NT2/D1 (cell line): ENCODE measurements at regions not wholly inside any gene's neighbourhood (a gene's known extent, or its start where the extent isn't known, plus 50 kb on each side); places are given as distances from the start of the nearest gene placed in this dataset.
"Not testable (repeated sequence)": the region's sequence is repeated elsewhere in the genome, so short reads cannot be mapped to it uniquely, and the experiment has no call there.

Experiments used
- DNase-seq: peaks from one replicate; pipeline ENCODE4 v3.0.0-alpha.2; 2011; ENCODE audit warnings: low read depth, low spot score
- H3K27me3 ChIP-seq: 2 replicates; pipeline ENCODE4 v1.6.0; 2011; ENCODE audit warnings: mild to moderate bottlenecking; ENCODE audit not compliant: insufficient read length, insufficient read depth
- H3K36me3 ChIP-seq: 2 replicates; pipeline ENCODE4 v1.6.1; 2011; ENCODE audit warnings: mild to moderate bottlenecking, low read length, mixed read lengths; ENCODE audit not compliant: insufficient read depth, insufficient read length
- H3K4me1 ChIP-seq: 2 replicates; pipeline ENCODE4 v1.5.1; 2011; ENCODE audit not compliant: insufficient read depth, insufficient read length
- H3K4me3 ChIP-seq: 2 replicates; pipeline ENCODE4 v1.5.1; 2011; ENCODE audit warnings: low read depth; ENCODE audit not compliant: insufficient read length
- H3K9ac ChIP-seq: 2 replicates; pipeline ENCODE4 v1.6.0; 2011; ENCODE audit warnings: low read depth; ENCODE audit not compliant: insufficient read length
- H3K9me3 ChIP-seq: 2 replicates; pipeline ENCODE4 v1.5.1; 2011; ENCODE audit warnings: mild to moderate bottlenecking, low read length; ENCODE audit not compliant: insufficient read depth
- SUZ12 ChIP-seq: IDR thresholded peaks from 2 replicates; pipeline ENCODE4 v1.6.1; 2011; ENCODE audit not compliant: insufficient read length, insufficient read depth; ENCODE audit errors: extremely low read depth
- YY1 ChIP-seq: IDR thresholded peaks from 2 replicates; pipeline ENCODE4 v1.6.1; 2011; ENCODE audit not compliant: insufficient read length, insufficient read depth
- ZNF274 ChIP-seq: IDR thresholded peaks from 2 replicates; pipeline ENCODE4 v1.6.1; 2011; ENCODE audit warnings: mild to moderate bottlenecking, low read depth, low read length

DNA sequence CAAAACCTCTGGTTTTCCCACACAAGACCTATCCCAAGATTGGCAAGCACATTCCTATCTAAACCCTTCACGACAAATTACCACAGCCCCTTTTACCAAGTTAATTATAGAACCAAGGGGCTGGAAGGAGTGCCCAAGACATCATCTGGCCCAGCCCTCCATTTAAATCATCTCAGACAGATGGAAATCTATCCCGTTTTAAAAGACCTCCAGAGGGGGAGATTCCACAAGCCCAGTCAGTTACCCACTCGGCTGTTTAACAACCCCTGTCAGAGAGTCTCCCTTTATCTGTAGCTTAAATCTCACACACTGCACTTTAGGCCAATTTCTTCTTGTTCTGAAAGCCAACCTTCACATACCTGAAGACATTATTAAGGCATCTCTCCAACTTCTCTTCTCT is 179.1 kb upstream of the MEIS1 start:
- H3K9me3 ChIP-seq, result no peaks in the 10 kb centered on the region; the same call in 1 of the 2 replicates
- H3K4me1 ChIP-seq, result no peaks in the 10 kb centered on the region
- H3K4me3 ChIP-seq, result no peak overlapping the region
- TF ChIP-seq ZNF274 (no peak), YY1 (no peak), SUZ12 (no peak)
- no peak for DNase-seq
- H3K36me3 ChIP-seq, result no peaks in the 10 kb centered on the region
- no peak overlapping the region for H3K9ac ChIP-seq
- no peaks in the 10 kb centered on the region for H3K27me3 ChIP-seq

GRCh38 chr2:66255136-66255535 is 179.8 kb upstream of the MEIS1 start:
- Histone ChIP-seq H3K9ac (no peak overlapping the region), H3K4me1 (no peaks in the 10 kb centered on the region), H3K4me3 (no peak overlapping the region), H3K36me3 (no peaks in the 10 kb centered on the region), H3K27me3 (no peaks in the 10 kb centered on the region), H3K9me3 (no peaks in the 10 kb centered on the region; the same call in 1 of the 2 replicates)
- no peak for DNase-seq
- no peak for TF ChIP-seq SUZ12

DNA sequence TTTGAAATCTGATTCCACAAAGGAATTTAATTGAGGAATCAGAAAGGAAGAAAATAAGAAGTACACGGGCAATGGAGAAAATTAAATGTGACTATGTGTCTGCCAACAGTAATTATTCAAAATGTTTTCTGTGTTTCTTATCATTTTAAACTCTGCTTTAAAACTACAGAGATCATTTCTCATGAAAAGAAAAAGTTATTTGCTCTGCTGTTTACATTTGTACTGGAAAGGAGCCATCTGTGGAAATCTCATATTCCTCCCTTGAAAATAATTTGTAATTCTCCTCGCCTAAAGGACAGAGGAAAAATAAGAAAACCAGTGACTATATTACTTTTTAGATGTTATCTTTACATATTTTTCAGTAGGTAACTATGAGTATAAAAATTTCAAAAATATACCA is 181.9 kb upstream of the MEIS1 start:
- H3K4me3 ChIP-seq, result no peak overlapping the region

DNA sequence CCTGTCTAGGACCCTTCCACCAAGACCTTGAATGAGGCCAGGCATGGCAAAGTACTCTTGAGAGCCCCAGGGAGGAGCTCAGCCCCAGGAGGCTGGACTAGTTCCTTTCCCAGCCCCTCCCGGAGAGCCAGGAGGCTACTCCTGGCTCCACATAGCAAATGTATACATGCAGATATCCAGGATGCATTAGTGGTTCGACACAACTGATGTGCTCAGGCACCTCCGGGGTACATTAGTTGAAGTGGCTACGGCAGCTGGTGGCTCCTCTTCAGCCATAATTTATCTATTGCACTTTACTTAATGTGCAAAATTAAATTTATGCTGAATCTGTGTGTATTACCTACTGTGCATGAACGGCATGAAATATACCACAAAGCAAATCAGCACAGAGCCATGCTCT is 182.8 kb upstream of the MEIS1 start:
- Histone ChIP-seq H3K36me3 (no peaks in the 10 kb centered on the region), H3K9me3 (no peaks in the 10 kb centered on the region; the same call in 1 of the 2 replicates), H3K4me3 (no peak overlapping the region), H3K27me3 (no peaks in the 10 kb centered on the region), H3K4me1 (no peaks in the 10 kb centered on the region), H3K9ac (no peak overlapping the region)
- no peak for TF ChIP-seq SUZ12
- TF ChIP-seq ZNF274, result no peak
- TF ChIP-seq YY1, result no peak
- DNase-seq, result no peak

More for the DNA sequence above, 181.9 kb upstream of the MEIS1 start:
- H3K9me3 ChIP-seq, result no peaks in the 10 kb centered on the region; the same call in 1 of the 2 replicates
- no peaks in the 10 kb centered on the region for H3K27me3 ChIP-seq
- TF ChIP-seq ZNF274 (no peak), YY1 (no peak)
- DNase-seq, result no peak
- no peak overlapping the region for H3K9ac ChIP-seq
- H3K36me3 ChIP-seq, result no peaks in the 10 kb centered on the region
- H3K4me1 ChIP-seq, result no peaks in the 10 kb centered on the region

DNA sequence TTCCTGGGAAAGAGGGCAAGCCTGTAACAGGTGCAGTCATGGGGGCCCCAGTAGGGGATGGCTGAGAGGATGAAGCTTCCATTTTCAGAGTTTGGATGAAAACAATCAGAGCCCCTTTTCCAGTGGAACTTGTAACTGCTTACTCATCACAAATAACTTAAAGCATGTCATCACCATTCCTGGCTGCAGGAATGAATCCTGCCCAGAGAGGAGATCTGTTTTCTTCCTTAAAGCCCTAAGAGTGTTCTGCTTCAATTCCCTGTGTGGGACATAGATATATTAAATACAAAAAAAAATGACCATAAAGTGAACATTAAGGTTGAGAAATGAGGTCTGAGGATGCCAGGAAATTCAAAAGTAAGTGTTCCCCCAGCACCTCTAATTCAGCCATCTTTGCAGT is 183.4 kb upstream of the MEIS1 start:
- no peak overlapping the region for H3K9ac ChIP-seq
- no peaks in the 10 kb centered on the region for H3K4me1 ChIP-seq
- no peak for DNase-seq
- no peak overlapping the region for H3K4me3 ChIP-seq
- H3K36me3 ChIP-seq, result no peaks in the 10 kb centered on the region
- TF ChIP-seq ZNF274 (no peak), YY1 (no peak), SUZ12 (no peak)
- no peaks in the 10 kb centered on the region; the same call in 1 of the 2 replicates for H3K9me3 ChIP-seq
- no peaks in the 10 kb centered on the region for H3K27me3 ChIP-seq

- H3K4me3 ChIP-seq, H3K4me1 ChIP-seq, H3K9me3 ChIP-seq, H3K9ac ChIP-seq, H3K27me3 ChIP-seq, H3K36me3 ChIP-seq: not testable (repeated sequence)
- DNase-seq, result peak; percentile 22
These were observed 185.8 kb upstream of the MEIS1 start for GRCh38 chr2:66249089-66249488.

- H3K4me3 ChIP-seq, H3K4me1 ChIP-seq, DNase-seq, H3K9ac ChIP-seq, H3K36me3 ChIP-seq, H3K9me3 ChIP-seq, H3K27me3 ChIP-seq: not testable (repeated sequence)
These were observed 191.1 kb upstream of the MEIS1 start for GRCh38 chr2:66243809-66244208.

GRCh38 chr2:66242888-66243287 is 192.0 kb upstream of the MEIS1 start:
- not testable (repeated sequence) for H3K9me3 ChIP-seq, H3K4me1 ChIP-seq, H3K27me3 ChIP-seq, H3K36me3 ChIP-seq, H3K4me3 ChIP-seq, H3K9ac ChIP-seq, DNase-seq
